Cardiac fibroblast (primary cell): ENCODE measurements at regions not wholly inside any gene's neighbourhood (a gene's known extent, or its start where the extent isn't known, plus 50 kb on each side); places are given as distances from the start of the nearest gene placed in this dataset.

Source experiments
- DNase-seq, 2 donors: peaks; one replicate each; pipeline versions ENCODE4 v3.0.0 to v3.0.0-alpha.2; 2010; ENCODE audit warnings: low read depth in 2 of 2
- H3K4me3 ChIP-seq, 2 donors: replicated peaks in 1 of 2; 1 replicate in 1 of 2; 2 replicates in 1 of 2; pipeline ENCODE4 v1.5.1; 2011; ENCODE audit warnings: low read depth in 2 of 2, low read length in 2 of 2, mild to moderate bottlenecking in 2 of 2, moderate library complexity in 1 of 2
- TF ChIP-seq, protein P1 (sequence below): IDR thresholded peaks from one replicate; pipeline ENCODE4 v1.5.1; 2011; ENCODE audit warnings: low read depth, mild to moderate bottlenecking, low read length, inconsistent platforms

DNA sequence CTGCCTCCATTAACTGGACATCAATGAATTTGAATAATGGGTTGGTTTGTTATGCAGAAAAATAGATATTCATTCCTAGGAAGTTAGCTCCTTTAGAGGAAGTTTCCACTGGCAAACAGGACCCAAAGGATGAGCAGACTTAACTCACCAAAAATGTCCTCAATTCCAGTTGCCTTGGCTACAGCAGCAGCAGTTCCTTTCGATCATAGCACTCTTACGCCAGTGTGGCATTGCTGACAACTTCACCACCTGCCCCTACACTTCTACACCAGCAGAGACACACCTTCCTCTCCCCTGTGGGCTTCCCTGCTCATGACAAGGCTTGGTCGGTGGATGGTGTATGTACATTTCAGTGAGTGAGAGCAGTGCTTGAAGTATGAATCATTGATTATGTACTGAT lies 532.8 kb downstream of the QKI start:
- no peak for DNase-seq
- H3K4me3 ChIP-seq = no peak overlapping the region
- TF ChIP-seq, protein P1, sequence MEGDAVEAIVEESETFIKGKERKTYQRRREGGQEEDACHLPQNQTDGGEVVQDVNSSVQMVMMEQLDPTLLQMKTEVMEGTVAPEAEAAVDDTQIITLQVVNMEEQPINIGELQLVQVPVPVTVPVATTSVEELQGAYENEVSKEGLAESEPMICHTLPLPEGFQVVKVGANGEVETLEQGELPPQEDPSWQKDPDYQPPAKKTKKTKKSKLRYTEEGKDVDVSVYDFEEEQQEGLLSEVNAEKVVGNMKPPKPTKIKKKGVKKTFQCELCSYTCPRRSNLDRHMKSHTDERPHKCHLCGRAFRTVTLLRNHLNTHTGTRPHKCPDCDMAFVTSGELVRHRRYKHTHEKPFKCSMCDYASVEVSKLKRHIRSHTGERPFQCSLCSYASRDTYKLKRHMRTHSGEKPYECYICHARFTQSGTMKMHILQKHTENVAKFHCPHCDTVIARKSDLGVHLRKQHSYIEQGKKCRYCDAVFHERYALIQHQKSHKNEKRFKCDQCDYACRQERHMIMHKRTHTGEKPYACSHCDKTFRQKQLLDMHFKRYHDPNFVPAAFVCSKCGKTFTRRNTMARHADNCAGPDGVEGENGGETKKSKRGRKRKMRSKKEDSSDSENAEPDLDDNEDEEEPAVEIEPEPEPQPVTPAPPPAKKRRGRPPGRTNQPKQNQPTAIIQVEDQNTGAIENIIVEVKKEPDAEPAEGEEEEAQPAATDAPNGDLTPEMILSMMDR = no peak

- no peak for DNase-seq
- no peak overlapping the region for H3K4me3 ChIP-seq
- TF ChIP-seq, protein P1 = no peak
These were observed 531.9 kb downstream of the QKI start for GRCh38 chr6:163946437-163946836.

GRCh38 chr6:163945808-163946207 lies 531.3 kb downstream of the QKI start:
- TF ChIP-seq, protein P1 = no peak
- no peak overlapping the region for H3K4me3 ChIP-seq
- DNase-seq = no peak

DNA sequence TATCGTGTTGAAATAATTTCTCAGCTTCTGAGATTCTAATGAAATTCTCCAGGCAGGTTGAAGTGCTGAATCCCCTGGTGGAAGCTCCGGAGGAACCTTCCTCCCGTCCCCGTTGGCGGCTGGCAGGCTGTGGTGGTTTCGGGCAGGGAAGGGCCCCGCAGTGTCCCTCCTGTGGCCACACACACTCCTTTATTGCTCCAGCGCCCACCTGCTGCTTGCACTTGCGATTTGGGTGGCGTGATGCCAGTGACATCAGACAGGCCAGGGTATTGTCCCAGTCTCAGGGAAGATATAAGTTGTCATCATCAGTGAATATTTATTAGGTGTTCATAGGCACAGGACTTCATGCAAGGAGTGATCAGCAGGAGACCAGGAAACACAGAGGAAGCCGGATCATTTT lies 530.4 kb downstream of the QKI start:
- H3K4me3 ChIP-seq = no peak overlapping the region
- TF ChIP-seq, protein P1 = no peak
- DNase-seq = no peak

DNA sequence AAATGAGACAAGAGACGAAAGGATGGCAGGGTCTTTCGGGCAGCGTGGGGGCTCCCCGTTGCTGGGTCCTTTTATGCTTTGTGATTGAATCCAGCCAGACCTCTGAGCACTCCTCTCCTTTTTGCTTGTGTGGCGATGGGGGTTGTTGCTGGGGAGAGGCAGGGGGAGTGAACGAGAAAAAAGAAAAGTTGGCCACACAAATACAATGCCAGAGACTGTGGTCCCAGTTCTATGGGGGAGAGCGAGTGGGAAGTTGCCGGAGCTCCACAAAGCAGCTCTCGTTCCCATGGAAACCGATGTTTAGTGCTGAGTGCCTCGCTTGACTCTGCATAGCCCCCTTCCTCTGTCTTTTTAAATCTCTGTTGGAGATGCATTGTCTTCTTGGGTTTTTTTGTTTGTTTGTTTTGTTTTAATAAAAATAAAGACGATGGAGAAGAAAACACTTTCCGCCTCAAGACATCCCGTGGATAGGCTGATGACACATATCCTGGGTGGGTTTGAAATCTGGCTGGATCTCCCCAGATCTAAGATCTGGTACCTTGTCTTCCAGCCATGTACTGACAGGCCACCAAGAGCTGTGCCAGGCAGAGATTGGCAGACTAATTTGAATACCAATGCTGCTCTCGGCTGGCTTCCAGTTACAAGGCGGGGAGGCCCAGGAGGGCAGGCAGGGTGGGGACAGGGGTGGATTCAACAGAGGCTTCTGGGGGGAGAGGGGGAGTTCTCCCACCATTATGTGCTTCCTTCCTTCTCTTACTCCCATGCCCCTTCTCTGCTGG lies 529.3 kb downstream of the QKI start:
- peak in 1 of 2 donors; percentile 39 for DNase-seq
- H3K4me3 ChIP-seq = no peak overlapping the region
- TF ChIP-seq, protein P1 = no peak

- TF ChIP-seq, protein P1 = no peak
- no peak for DNase-seq
- H3K4me3 ChIP-seq = no peak overlapping the region
These were observed 528.3 kb downstream of the QKI start for GRCh38 chr6:163942790-163943189.

DNA sequence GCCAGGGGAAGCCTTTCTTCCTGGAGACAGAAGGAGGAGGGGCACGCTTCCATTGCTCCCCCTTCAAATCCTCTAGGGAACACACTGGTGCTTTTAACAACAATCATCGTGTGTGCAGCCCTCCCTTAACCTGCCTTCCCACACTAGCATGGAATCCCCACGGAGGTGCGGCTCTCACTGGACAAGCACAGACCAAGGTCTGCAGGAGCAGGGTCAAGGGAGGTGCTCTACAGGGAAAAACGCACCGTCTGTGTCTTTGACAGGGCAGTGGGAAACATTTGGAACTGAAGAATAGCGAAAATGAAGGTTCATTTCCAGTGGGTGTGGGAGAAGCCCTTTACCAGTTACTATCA lies 527.1 kb downstream of the QKI start:
- no peak for DNase-seq
- H3K4me3 ChIP-seq = no peak overlapping the region
- TF ChIP-seq, protein P1 = no peak
